Endothelial cell of hepatic sinusoid (primary cell): ENCODE measurements at regions not wholly inside any gene's neighbourhood (a gene's known extent, or its start where the extent isn't known, plus 50 kb on each side); places are given as distances from the start of the nearest gene placed in this dataset.
"Not testable (repeated sequence)": the region's sequence is repeated elsewhere in the genome, so short reads cannot be mapped to it uniquely, and the experiment has no call there.

ENCODE experiments used
- in situ Hi-C: cut with HindIII; loops from 2 replicates; pipeline ENCODE4 v1.10.0; 2017; ENCODE audit warnings: low sequenced_read_pairs

DNA sequence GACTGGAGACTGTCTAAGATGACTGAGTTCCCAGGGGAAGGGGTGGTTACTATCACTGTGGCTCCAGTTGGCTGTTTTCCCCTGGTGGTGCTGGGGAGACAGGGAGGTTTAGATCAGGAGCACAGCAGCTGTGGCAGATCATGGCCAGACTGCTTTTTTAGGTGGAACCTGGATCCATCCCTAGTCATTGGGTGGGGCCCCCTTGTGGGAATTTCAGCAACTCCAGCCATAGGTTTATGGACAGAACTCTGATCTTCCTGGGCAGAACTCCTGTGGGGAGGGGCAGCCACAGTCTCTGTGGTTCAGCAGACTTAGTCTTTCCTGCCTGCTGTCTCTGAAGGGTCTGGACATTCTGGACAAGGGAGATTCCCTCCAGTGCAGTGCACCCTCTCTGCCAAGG is 917.4 kb upstream of the FOXG1 start:
- in situ Hi-C loops, result not testable (repeated sequence)

DNA sequence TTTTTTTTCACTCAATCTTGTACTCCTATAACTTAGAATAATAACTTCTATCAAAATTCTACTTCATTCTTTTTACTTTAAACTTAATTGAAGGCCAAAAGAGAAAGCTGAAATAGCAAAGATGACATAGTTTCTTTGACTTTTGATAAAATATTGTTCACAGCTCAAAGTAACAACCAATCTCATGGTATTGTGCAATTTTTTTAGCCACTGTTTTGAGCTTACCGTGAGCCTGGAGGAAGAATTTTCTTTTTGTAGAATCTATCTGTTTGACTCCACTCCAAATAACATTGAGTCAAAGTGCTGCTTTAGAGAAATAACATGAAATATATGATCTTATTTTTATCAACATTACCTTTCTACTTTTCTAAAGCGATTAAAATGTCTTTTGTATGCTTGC is 903.9 kb upstream of the FOXG1 start:
- in situ Hi-C loops, result no loop called here

DNA sequence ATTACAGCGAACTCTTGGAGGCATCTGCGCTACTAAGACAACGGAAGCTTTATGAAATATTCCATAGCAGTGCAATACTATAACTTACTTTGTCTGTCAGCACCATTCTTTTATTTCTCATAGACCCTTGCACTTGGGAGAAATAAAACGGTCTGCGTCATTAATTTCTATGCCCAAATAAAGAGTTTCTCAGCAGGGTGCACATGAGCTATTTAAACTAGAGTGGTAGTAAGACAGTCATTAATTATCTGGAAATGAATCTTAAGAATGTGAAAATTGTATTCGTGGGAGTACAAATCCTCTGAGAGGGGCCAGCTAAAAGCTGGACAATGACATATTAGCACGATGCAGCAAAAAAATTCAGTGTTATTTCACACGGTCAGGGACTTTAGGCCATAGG is 903.4 kb upstream of the FOXG1 start:
- in situ Hi-C loops, result no loop called here

DNA sequence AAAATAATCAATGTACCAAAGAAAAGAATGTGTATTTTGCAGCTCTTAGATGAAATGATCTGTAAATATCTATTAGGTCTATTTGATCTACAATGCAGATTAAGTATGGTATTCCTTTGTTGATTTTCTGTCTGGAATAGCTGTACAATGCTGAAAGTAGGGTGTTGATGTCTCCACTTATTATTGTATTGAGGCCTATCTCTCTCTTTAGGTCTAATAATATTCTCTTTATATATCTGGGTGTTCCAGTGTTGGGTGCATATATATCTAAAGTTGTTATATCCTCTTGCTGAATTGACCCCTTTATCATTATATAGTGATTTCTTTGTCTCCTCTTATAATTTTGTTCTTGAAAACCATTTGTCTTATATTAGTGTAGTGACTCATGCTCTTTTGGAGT is 885.5 kb upstream of the FOXG1 start:
- in situ Hi-C loops, result no loop called here

DNA sequence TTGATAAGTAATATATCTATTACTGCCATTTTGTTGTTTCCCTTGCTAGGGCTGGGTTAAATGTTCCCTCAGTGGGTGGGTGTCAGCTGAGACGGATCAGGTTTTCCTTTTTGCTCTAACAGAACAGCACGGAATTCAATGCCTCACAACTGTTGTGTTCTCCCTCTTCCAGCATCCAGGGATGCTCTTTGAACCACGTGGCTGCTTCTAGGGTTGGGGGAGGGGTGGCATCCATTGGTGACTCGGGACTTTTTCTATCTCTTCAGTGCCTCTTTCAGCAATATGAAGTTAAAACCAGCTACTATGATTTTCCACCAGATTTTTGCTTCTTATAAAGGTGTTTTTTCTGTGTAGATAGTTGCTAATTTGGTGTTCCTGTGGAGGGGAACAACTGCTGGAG is 884.9 kb upstream of the FOXG1 start:
- in situ Hi-C loops, result no loop called here

DNA sequence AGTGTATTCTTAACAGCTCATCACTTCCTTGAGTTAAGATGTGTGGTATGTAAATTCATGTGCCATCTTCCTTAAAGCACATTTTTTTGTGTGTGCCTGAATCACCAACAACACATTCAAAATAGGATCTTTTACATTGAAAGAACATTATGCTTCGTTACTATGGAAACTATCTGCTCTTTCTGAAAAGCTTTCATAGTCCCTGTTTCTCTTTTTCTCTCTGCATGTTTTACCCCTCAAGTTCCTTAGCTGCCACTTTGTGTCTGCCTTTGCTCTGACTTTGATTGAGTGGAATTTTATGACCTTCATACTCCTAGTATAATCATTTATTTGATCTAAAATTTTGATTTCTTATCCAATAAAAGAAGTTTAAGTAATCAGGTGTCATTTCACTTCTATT is 880.3 kb upstream of the FOXG1 start:
- in situ Hi-C loops, result no loop called here

DNA sequence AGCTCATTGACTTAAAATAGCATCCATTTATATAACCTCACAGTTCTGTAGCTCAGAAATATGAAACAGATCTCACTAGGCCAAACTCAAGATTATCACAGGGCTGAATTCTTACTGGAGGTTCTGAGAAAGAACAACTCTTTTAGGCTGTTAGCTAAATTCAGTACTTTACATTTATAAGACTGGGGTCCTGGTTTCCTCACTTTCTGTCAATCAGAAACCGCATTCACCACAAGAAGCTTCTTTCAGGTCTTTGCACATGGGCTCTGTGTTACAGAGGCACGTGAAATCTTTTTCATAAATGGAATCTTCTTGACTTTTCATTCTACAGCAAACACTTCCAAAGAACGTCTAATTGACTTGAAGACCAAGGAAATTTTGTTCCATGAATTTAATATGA is 876.3 kb upstream of the FOXG1 start:
- in situ Hi-C loops, result no loop called here

DNA sequence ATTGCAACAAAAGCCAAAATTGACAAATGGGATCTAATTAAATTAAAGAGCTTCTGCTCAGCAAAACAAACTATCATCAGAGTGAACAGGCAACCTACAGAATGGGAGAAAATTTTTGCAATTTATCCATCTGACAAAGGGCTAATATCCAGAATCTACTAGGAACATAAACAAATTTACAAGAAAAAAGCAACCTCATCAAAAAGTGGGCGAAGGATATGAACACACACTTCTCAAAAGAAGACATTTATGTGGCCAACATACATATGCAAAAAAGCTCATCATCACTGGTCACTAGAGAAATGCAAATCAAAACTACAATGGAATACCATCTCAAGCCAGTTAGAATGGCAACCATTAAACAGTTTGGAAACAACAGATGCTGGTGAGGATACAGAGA is 858.1 kb upstream of the FOXG1 start:
- in situ Hi-C loops, result not testable (repeated sequence)

DNA sequence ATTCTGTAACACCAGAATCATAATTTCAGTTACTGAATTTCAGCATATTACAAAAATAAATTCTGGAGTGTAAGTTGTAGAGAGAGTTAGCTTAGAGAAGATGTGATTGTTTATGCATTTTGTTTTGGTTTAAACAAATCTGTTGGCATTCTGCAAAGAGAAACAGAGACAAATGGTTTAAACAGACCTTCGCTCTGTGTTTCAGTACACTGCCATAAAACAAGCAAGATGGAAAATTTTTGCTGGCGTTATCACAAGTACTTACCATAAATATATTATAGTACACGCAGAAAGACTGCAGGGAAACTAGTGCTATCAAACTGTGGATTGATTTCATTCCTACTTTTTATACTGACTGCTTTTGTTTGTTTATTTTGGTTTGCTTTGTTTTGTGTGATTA is 850.3 kb upstream of the FOXG1 start:
- in situ Hi-C loops, result no loop called here

DNA sequence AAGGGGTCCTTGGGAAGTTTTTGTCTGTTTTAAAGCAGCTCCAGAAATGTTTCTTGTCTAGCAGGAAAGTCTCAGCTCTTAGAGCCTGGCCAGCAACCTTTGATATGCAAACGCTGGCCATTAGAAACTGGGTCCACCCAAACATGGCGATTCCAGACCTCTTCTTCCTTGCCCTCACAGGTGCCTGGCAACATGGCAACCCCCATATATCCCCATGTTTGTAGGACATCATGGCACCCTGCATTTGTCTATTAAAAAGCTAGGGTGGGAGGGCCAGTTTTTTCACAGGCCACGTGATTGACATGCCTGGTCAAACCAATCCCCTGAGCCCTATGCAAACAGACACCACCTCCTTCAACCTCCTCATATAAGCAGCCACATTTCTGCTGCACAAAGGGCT is 848.7 kb upstream of the FOXG1 start:
- in situ Hi-C loops, result no loop called here

DNA sequence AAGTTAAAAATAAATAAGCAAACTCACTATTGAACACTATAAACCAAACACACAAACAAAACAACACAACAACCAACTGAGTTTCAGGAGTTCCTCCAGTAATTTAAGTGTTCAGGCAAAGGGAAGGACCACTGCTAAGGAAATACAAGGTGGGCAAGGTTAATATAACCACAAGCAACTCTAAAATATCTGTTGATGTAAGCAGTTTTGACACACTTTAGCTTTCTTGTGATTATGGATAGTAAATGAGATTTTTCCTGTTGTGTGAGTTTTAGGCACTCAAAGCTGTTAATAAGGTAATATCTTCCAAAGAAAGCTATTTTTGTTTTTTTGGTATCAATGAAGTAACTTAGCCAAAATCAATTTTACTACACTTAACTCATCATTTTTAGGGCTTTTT is 839.1 kb upstream of the FOXG1 start:
- in situ Hi-C loops, result no loop called here

DNA sequence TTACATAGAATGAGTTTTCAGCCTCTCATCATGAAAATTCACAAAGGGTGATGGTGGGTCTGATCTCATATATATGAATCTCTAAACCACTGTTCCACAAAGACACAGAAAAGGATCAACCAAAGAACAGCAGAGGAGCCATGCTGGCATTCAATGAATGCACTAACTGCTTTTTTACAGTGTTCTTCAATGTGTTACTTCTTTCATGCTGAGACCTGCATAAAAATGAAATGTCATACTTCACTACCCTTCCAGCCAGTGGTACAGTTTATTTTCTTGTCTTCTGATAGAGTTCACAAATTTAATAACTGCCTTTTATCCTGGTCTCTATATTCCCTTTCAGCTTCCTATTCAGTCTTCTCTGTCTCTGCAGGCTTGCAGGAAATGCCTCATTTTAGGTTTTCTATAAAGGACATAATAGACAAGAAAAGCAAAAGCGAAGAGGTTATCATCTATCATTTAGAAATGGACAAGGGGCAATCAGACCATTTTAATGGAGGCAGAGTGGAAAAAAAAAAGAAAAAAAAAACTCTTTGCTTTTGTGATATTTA is 836.7 kb upstream of the FOXG1 start:
- in situ Hi-C loops, result no loop called here

DNA sequence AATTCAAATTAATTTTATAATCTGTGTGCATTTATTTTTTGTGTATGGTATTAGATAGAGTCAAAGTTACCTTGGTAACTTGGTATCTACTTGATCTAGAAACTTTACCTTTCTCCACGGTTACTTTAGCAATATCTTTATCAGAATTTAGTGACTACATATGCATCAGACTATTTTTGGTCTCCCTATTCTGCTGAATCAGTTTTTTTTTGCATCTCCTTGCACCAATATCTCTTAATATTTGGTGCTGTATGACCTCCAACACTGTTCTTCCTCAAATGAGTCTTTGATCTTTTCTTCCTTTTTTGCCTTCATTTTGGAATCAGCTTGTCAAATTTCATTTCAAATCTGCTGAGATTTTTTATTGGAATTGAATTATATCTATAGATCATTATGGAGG is 828.2 kb upstream of the FOXG1 start:
- in situ Hi-C loops, result no loop called here

DNA sequence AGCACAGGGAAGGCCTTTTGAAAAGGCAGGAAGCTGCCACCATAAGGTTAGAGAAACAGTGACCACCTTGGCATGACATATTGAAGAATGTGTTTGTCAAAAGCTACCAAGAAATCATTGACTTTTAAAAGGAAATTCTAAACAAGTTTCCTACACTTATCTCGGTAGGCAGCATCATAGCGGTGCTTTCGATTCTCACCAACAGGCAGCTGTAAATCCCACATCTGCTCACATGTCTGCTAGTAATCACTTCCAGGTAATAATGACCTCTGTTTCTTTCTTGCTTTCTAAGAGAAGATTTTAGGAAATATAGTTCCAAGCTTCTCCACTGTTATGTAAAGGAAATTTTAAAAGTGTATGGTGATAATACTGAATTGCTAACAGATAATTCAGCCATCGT is 821.1 kb upstream of the FOXG1 start:
- in situ Hi-C loops, result no loop called here

DNA sequence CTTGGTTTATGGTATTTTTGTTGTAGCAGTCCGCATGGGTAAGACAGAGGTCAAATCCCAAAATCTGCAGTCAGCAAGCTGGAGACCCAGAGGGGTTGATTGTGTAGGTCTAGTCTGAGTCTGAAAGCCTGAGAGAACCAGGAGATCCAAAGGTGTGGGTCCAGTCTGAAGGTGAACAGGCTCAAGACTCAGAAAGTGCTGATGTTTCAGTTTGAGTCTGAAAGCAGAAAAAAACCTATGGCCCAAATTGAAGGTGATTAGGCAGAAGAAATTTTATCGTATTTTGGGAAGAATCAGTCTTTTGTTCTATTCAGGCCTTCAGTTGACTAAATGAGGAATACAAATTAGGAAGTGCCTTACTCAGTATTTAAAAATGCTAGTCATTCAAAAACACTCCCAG is 807.8 kb upstream of the FOXG1 start:
- in situ Hi-C loops, result no loop called here

DNA sequence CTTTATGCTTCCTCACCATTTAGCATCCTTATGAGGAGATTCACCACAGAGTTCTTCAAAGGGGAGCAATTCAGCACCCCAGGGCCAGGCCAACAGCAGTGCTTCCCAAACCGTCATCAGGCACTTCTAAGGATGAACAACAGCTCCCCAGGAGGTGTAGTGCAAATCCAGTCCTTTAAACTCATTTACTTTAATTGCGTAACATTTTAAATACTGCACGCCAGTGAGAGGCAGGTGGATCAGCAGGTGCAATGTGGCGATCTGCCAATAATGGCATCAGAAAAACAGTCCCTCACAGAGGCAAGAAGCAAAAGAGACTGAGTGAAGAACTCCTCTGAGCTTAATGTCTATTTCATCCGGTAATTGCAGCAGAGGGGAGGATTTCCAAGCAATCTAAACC is 770.9 kb upstream of the FOXG1 start:
- in situ Hi-C loops, result no loop called here

DNA sequence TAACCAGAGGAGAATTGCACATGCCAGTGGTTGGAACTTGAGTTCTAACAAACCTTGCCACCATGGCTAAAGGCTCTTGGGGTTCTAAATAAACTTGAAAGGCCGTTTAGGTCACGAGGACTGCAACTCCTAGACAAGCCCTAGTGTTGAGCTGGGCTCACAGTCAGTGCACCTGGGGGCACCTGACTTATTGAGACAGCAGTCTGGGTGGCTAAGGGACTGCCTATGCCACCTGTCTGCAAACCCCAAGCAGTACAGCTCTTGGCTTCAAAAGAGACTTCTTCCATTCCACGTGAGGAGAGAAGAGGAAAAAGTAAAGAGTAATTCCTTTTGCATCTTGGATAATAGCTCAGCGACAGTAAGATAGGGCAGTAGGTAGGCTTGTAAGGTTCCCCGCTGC is 765.6 kb upstream of the FOXG1 start:
- in situ Hi-C loops, result no loop called here

DNA sequence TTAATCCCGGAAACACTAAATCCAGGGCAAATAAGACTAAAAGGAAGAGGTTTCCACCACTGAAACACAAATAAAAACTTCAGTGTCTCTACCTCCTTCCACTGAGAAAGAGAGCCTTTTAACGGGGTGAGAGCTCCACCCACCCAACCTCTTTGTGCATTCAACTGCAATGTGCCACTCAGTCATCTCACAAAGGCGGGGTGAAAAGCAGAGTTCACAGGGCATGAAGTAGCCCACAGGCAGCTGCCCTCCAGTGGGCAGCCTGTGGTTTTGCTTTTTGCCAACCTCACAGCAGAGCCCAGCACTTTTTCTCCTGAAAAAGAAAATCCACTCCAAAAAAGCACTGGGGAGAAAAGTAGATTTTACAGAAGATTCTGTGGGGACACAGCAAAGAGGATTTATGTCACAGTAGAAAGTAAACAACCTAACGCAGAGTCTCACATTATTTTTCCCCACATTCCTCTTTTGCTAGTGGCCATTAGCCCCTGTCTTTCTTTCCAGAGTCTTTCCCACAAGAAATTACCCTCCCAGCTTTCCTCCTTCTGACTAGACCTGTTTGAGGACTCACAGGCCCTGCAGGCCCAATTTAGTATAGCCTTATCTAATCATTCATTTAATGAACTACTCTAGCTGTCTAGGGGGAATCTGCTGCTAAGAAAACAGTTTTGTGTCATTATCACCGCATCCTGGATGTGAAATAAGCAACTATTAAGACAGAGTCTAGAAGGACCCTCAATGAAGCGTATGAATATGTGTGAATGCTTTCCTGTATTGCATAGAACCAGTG is 753.8 kb upstream of the FOXG1 start:
- in situ Hi-C loops, result loop anchor here (5.0 kb wide), 1 partner anchor 49 kb away; no protein-coding TSS in a partner anchor

DNA sequence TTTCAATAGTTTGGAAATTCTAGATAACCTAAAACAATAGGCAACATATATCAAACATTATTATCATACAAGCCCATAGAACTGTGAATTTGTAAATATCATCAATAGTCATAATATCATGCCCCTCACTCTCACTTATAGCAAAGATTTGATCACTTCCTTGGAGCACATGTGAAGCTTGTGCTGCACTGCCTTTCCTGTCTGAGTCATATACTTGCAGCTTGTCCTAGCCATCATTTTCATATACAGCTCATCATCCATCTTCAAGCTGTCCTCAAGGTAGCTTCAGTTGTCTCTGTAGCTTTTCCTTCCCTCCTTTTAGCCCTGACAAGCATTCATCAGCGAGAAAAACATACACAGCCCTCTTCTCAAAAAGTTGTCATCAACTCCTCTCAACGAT is 746.5 kb upstream of the FOXG1 start:
- in situ Hi-C loops, result no loop called here

DNA sequence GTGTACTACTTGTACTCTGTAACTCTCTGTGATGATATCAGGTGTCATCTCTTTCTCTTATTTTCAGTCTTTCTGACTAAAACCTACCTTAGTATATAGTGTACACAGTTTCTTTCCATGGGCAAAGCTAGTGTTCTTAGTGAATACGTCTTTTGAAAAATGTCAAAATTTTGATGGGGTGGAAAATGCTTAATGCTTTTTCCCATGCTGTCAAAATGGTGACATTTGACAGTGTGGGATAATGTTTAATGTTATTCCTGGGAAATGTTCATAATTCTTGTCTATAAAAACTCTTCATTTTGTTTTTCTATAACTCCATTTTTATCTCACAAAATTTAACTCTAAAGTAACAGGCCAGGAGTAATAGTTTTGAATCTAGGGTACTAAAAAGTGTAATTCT is 742.7 kb upstream of the FOXG1 start:
- in situ Hi-C loops, result no loop called here

DNA sequence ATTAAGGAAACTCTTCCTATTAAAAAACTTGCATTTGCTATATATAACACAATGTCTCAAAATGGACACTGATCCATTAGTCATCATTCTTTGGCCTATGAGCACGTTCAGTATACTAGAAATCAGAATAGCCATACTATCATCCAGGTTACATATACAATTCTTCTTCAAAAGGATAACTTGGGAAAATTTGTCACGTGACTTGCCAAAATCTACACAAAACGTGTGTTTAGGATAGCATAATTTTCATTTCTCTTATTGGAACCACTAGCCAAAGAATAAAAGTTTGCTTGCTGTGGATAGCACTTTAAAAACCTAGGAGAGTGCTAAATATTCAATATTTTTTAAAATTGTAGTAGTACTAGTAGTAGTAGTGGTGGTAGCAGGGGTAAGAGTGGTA is 714.3 kb upstream of the FOXG1 start:
- in situ Hi-C loops, result no loop called here

DNA sequence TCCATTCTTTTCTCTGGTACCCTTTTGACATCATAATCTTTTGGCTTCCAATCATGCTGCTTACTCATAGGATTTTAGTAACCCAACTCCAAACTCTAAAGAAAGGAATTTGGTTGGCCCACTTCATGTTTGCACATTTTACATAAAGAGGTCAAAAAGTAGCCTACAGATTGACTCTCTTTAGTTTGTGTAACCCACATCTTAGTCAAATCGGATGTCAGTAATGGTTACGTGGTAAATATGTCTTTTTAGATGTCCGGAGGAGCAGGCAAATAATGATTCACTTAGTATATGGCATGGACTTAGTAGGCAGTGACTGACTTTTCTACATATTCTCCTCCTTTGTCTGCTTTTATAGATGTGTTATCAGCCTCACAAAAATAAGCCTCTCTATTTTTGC is 711.6 kb upstream of the FOXG1 start:
- in situ Hi-C loops, result no loop called here
